Testis (tissue), 2 donors: ENCODE measurements at regions not wholly inside any gene's neighbourhood (a gene's known extent, or its start where the extent isn't known, plus 50 kb on each side); places are given as distances from the start of the nearest gene placed in this dataset.

Source experiments
- DNase-seq: peaks from one replicate; pipeline ENCODE4 v3.0.0-alpha.2; 2019
- H3K27ac ChIP-seq, 2 donors: fragments of 200-600 bp; sonication (generic); one replicate each; pipeline ENCODE4 v1.5.1; 2019
- H3K27me3 ChIP-seq: fragments of 200-600 bp; sonication (generic); one replicate; pipeline ENCODE4 v1.5.1; 2019
- H3K36me3 ChIP-seq: fragments of 200-600 bp; sonication (generic); one replicate; pipeline ENCODE4 v1.5.1; 2017; ENCODE audit warnings: low read depth; ENCODE audit errors: missing control alignments
- H3K4me1 ChIP-seq: fragments of 200-600 bp; sonication (generic); one replicate; pipeline ENCODE4 v1.5.1; 2019
- H3K4me3 ChIP-seq, 2 donors: fragments of 200-600 bp; sonication (generic); one replicate each; pipeline ENCODE4 v1.5.1; 2017 to 2019
- H3K9me3 ChIP-seq: fragments of 200-600 bp; sonication (generic); one replicate; pipeline ENCODE4 v1.5.1; 2017
- POLR2A ChIP-seq: fragments of 450-650 bp; IDR thresholded peaks from one replicate; pipeline ENCODE4 v1.6.1; 2017; ENCODE audit warnings: antibody characterized with exemption, mild to moderate bottlenecking, moderate library complexity
- WGBS, 2 donors: methylation state at CpG; one replicate each; pipeline ENCODE4 v1.1.5; 2018; 5-methylcytosine and 5-hydroxymethylcytosine counted together
- intact Hi-C: fragments of 100-400 bp; cut with DNase I; formaldehyde crosslinking; loops from one replicate; pipeline ENCODE4 v1.15.1; 2023; ENCODE audit warnings: low total_unique reads
- TF ChIP-seq, protein P1 (sequence below), 3 experiments: fragments of 450-650 bp in 2 of 3; fragments of 200-600 bp in 1 of 3; sonication (generic) in 1 of 3; IDR thresholded peaks; one replicate each; pipeline ENCODE4 v1.5.1; 2016 to 2019; ENCODE audit warnings: antibody characterized with exemption in 3 of 3, mild to moderate bottlenecking in 2 of 3, moderate library complexity in 1 of 3

GRCh38 chr5:156237361-156237760, 89.6 kb upstream of the SGCD start:
- intact Hi-C loops, result no loop called here
- TF ChIP-seq, protein P1, sequence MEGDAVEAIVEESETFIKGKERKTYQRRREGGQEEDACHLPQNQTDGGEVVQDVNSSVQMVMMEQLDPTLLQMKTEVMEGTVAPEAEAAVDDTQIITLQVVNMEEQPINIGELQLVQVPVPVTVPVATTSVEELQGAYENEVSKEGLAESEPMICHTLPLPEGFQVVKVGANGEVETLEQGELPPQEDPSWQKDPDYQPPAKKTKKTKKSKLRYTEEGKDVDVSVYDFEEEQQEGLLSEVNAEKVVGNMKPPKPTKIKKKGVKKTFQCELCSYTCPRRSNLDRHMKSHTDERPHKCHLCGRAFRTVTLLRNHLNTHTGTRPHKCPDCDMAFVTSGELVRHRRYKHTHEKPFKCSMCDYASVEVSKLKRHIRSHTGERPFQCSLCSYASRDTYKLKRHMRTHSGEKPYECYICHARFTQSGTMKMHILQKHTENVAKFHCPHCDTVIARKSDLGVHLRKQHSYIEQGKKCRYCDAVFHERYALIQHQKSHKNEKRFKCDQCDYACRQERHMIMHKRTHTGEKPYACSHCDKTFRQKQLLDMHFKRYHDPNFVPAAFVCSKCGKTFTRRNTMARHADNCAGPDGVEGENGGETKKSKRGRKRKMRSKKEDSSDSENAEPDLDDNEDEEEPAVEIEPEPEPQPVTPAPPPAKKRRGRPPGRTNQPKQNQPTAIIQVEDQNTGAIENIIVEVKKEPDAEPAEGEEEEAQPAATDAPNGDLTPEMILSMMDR (IDR thresholded peaks at IDR 0.05), result no peak
- no peak for TF ChIP-seq POLR2A
- WGBS, 2 donors, result 92% methylated on average over 6 of the region's 6 CpGs
- DNase-seq, result no peak
- Histone ChIP-seq H3K4me1 (no peaks in the 10 kb centered on the region), H3K4me3 (no peak overlapping the region), H3K27ac (no peak overlapping the region), H3K27me3 (no peaks in the 10 kb centered on the region), H3K36me3 (no peaks in the 10 kb centered on the region), H3K9me3 (no peaks in the 10 kb centered on the region)

DNA sequence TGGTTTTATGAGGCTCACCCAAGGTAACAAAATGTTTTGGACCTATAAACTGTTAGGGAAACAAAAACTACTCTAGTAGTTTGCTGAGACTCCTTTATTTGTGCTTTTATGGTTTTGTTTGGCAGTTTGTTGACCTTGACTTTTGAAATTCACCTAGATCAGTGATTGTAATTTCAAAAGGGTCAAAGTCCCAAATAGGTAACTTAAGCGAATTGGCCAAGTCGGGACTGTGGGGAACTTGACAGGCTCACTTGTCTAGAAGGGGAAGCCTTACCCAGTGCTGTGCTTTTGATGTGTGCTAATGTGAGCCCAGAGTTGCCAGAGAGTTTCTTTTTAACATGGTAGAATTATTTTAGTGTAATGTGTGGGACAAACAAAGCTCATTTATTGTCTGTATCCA, 87.2 kb upstream of the SGCD start:
- no peaks in the 10 kb centered on the region for H3K27me3 ChIP-seq
- intact Hi-C loops, result no loop called here
- H3K27ac ChIP-seq, result no peak overlapping the region
- no peaks in the 10 kb centered on the region for H3K4me1 ChIP-seq
- WGBS, 2 donors, result 88 to 92% methylated on average over 2 of the region's 2 CpGs
- no peaks in the 10 kb centered on the region for H3K36me3 ChIP-seq
- no peak for TF ChIP-seq POLR2A
- TF ChIP-seq, protein P1 (IDR thresholded peaks at IDR 0.05), result no peak
- no peak overlapping the region for H3K4me3 ChIP-seq
- no peaks in the 10 kb centered on the region for H3K9me3 ChIP-seq
- no peak for DNase-seq

GRCh38 chr5:156240414-156240813, 86.5 kb upstream of the SGCD start:
- no peaks in the 10 kb centered on the region for H3K4me1 ChIP-seq
- H3K9me3 ChIP-seq, result no peaks in the 10 kb centered on the region
- DNase-seq, result no peak
- WGBS, 2 donors, result 38 to 57% methylated on average over 3 of the region's 3 CpGs
- H3K36me3 ChIP-seq, result no peaks in the 10 kb centered on the region
- no peak for TF ChIP-seq POLR2A
- TF ChIP-seq, protein P1 (IDR thresholded peaks at IDR 0.05), result no peak
- intact Hi-C loops, result no loop called here
- no peak overlapping the region for H3K27ac ChIP-seq
- no peak overlapping the region for H3K4me3 ChIP-seq
- no peaks in the 10 kb centered on the region for H3K27me3 ChIP-seq

DNA sequence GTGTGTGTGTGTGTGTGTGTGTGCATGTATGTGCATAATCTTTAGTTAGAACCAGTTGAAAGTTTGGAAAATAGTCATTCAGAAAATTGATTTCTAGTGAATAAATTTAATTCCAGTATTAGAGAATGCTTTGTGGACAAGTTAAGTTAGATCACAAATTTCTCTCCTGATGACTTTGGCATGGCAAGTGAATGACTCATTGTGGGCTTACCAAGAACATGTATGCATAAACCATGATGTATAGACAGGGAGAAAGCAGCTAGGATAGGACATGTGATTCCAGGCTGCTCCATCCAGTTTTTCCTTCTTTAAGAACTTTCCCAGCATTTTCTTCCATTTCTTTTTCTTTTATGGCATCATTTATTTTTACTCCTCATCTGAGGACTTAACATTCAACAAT, 85.7 kb upstream of the SGCD start:
- Histone ChIP-seq H3K9me3 (no peaks in the 10 kb centered on the region), H3K27me3 (no peaks in the 10 kb centered on the region), H3K4me1 (no peaks in the 10 kb centered on the region), H3K4me3 (no peak overlapping the region), H3K36me3 (no peaks in the 10 kb centered on the region), H3K27ac (no peak overlapping the region)
- TF ChIP-seq, protein P1 (IDR thresholded peaks at IDR 0.05), result no peak
- no peak for TF ChIP-seq POLR2A
- no peak for DNase-seq
- intact Hi-C loops, result no loop called here

- 96 to 100% methylated on average over 1 of the region's 1 CpG for WGBS, 2 donors
- no peak overlapping the region for H3K4me3 ChIP-seq
Observed at GRCh38 chr5:156245895-156246294, 81.1 kb upstream of the SGCD start.

More at GRCh38 chr5:156245895-156246294, 81.1 kb upstream of the SGCD start:
- Histone ChIP-seq H3K36me3 (no peaks in the 10 kb centered on the region), H3K4me1 (peaks cover 7% of the 10 kb centered on the region), H3K9me3 (no peaks in the 10 kb centered on the region), H3K27ac (no peak overlapping the region), H3K27me3 (no peaks in the 10 kb centered on the region)
- TF ChIP-seq, protein P1 (IDR thresholded peaks at IDR 0.05), result no peak
- no peak for TF ChIP-seq POLR2A
- no peak for DNase-seq
- intact Hi-C loops, result no loop called here
